ENCODE measurements at regions not wholly inside any gene's neighbourhood (a gene's known extent, or its start where the extent isn't known, plus 50 kb on each side); places are given as distances from the start of the nearest gene placed in this dataset.

- DNase-seq (ENCODE audit: unreplicated experiment): no peak
- BruUV-seq (replicated peaks): no TSS peak
- Mint-ChIP-seq H3K9me3 (ENCODE audit: unreplicated experiment) (no peaks in the 10 kb centered on the region), H3K4me1 (ENCODE audit: insufficient read depth, unreplicated experiment) (peaks cover 8% of the 10 kb centered on the region), H3K4me3 (ENCODE audit: unreplicated experiment) (no peak overlapping the region), H3K36me3 (ENCODE audit: insufficient read depth, unreplicated experiment) (no peaks in the 10 kb centered on the region), H3K27me3 (ENCODE audit: insufficient read depth, unreplicated experiment) (no peaks in the 10 kb centered on the region), H3K27ac (ENCODE audit: low read depth, unreplicated experiment) (no peak overlapping the region)
- no peak for TF ChIP-seq CTCF (IDR thresholded peaks at IDR 0.05; ENCODE audit: unreplicated experiment)
- intact Hi-C loops (cut with micrococcal nuclease): no loop called here
- ChIA-PET POLR2A (no interaction called here), CTCF (no interaction called here)
These were observed 856.3 kb upstream of the B3GALT2 start for GRCh38 chr1:194042736-194043135.

GRCh38 chr1:194040496-194040895 lies 854.1 kb upstream of the B3GALT2 start:
- H3K9me3 Mint-ChIP-seq (ENCODE audit: unreplicated experiment): peaks cover 3% of the 10 kb centered on the region
- intact Hi-C loops (cut with micrococcal nuclease): no loop called here
- no peak for TF ChIP-seq CTCF (IDR thresholded peaks at IDR 0.05; ENCODE audit: unreplicated experiment)
- BruUV-seq (replicated peaks): no TSS peak
- H3K27ac Mint-ChIP-seq (ENCODE audit: low read depth, unreplicated experiment): no peak overlapping the region
- no peak overlapping the region for H3K4me3 Mint-ChIP-seq (ENCODE audit: unreplicated experiment)
- H3K4me1 Mint-ChIP-seq (ENCODE audit: insufficient read depth, unreplicated experiment): peaks cover 4% of the 10 kb centered on the region
- CTCF ChIA-PET: interaction anchor here (0.5 kb wide), 1 partner anchor 1420 kb away, joined by 3 read pairs; no protein-coding TSS in a partner anchor
- POLR2A ChIA-PET: no interaction called here
- no peaks in the 10 kb centered on the region for H3K27me3 Mint-ChIP-seq (ENCODE audit: insufficient read depth, unreplicated experiment)
- H3K36me3 Mint-ChIP-seq (ENCODE audit: insufficient read depth, unreplicated experiment): peaks cover 3% of the 10 kb centered on the region
- no peak for DNase-seq (ENCODE audit: unreplicated experiment)

- no peak for TF ChIP-seq CTCF (IDR thresholded peaks at IDR 0.05; ENCODE audit: unreplicated experiment)
- no peaks in the 10 kb centered on the region for H3K27me3 Mint-ChIP-seq (ENCODE audit: insufficient read depth, unreplicated experiment)
- intact Hi-C loops (cut with micrococcal nuclease): no loop called here
- no peak overlapping the region for H3K27ac Mint-ChIP-seq (ENCODE audit: low read depth, unreplicated experiment)
- CTCF ChIA-PET: interaction anchor here (0.6 kb wide), 1 partner anchor 251 kb away, joined by 3 read pairs; no protein-coding TSS in a partner anchor
- no TSS peak for BruUV-seq (replicated peaks)
- H3K9me3 Mint-ChIP-seq (ENCODE audit: unreplicated experiment): peaks cover 11% of the 10 kb centered on the region
- no peak for DNase-seq (ENCODE audit: unreplicated experiment)
- POLR2A ChIA-PET: no interaction called here
- peaks cover 6% of the 10 kb centered on the region for H3K36me3 Mint-ChIP-seq (ENCODE audit: insufficient read depth, unreplicated experiment)
- H3K4me3 Mint-ChIP-seq (ENCODE audit: unreplicated experiment): no peak overlapping the region
- H3K4me1 Mint-ChIP-seq (ENCODE audit: insufficient read depth, unreplicated experiment): no peaks in the 10 kb centered on the region
These were observed 853.2 kb upstream of the B3GALT2 start for GRCh38 chr1:194039578-194039977.

GRCh38 chr1:194033646-194034045 lies 847.2 kb upstream of the B3GALT2 start:
- DNase-seq (ENCODE audit: unreplicated experiment): no peak
- TF ChIP-seq CTCF (IDR thresholded peaks at IDR 0.05; ENCODE audit: unreplicated experiment): no peak
- no peaks in the 10 kb centered on the region for H3K4me1 Mint-ChIP-seq (ENCODE audit: insufficient read depth, unreplicated experiment)
- no peak overlapping the region for H3K27ac Mint-ChIP-seq (ENCODE audit: low read depth, unreplicated experiment)
- intact Hi-C loops (cut with micrococcal nuclease): no loop called here
- peaks cover 26% of the 10 kb centered on the region for H3K9me3 Mint-ChIP-seq (ENCODE audit: unreplicated experiment)
- BruUV-seq (replicated peaks): no TSS peak
- peaks cover 6% of the 10 kb centered on the region for H3K36me3 Mint-ChIP-seq (ENCODE audit: insufficient read depth, unreplicated experiment)
- no peaks in the 10 kb centered on the region for H3K27me3 Mint-ChIP-seq (ENCODE audit: insufficient read depth, unreplicated experiment)
- no peak overlapping the region for H3K4me3 Mint-ChIP-seq (ENCODE audit: unreplicated experiment)
- ChIA-PET POLR2A (no interaction called here), CTCF (interaction anchor here (1.3 kb wide), 1 partner anchor 10 kb away, joined by 4 read pairs; no protein-coding TSS in a partner anchor)
